HepG2 (cell line): ENCODE measurements at regions not wholly inside any gene's neighbourhood (a gene's known extent, or its start where the extent isn't known, plus 50 kb on each side); places are given as distances from the start of the nearest gene placed in this dataset.

Experiments
- ATAC-seq: fragments of 200-7000 bp; cut with Tn5 transposase; 3 replicates; pipeline ENCODE4 v1.9.1; 2020; ENCODE audit warnings: mild to moderate bottlenecking, moderate library complexity
- BruUV-seq: library from RNA; stranded (reverse); fragments of 400-500 nt; replicated peaks from 2 replicates; lab custom pipeline; 2021; lab: Mats Ljungman, UMichigan
- CTCF ChIA-PET: fragments of 300-600 bp; formaldehyde crosslinking; extraction: SDS; loops from one replicate; lab custom pipeline; 2021; ENCODE audit warnings: low total read pairs, inconsistent platforms, low intra/inter-chr PET ratio; lab: Yijun Ruan, JAX
- POLR2A ChIA-PET: fragments of 350-600 bp; sonication (Branson Sonifier 250); formaldehyde crosslinking; loops from one replicate; lab custom pipeline; 2020; ENCODE audit warnings: antibody characterized with exemption, inconsistent platforms; lab: Yijun Ruan, JAX
- DNase-seq: peaks from one replicate; pipeline ENCODE4 v3.0.0-alpha.2; 2015; ENCODE audit warnings: low spot score
- FAIRE-seq: peaks from 3 replicates; lab custom pipeline; 2011; peaks lifted over from hg19 to GRCh38; lab: Jason Lieb, UNC
- H2AFZ ChIP-seq: one replicate; pipeline ENCODE4 v1.6.1; 2011; ENCODE audit warnings: low read length, inconsistent platforms
- H3K27ac ChIP-seq: fragments of 300-600 bp; 3 replicates; pipeline ENCODE4 v1.8.0; 2011; ENCODE audit warnings: mixed run types, mild to moderate bottlenecking, mixed read lengths, low read length, inconsistent platforms; ENCODE audit not compliant: insufficient read depth; ENCODE audit errors: extremely low read length
- H3K27me3 ChIP-seq, 2 experiments: fragments of 200-600 bp in 1 of 2; 2 replicates in 1 of 2; 3 replicates in 1 of 2; pipeline versions ENCODE4 v1.6.0 to v1.8.0; 2011; ENCODE audit warnings: low read length in 2 of 2, mild to moderate bottlenecking in 2 of 2, moderate library complexity in 2 of 2, inconsistent platforms in 1 of 2; ENCODE audit not compliant: insufficient read depth in 2 of 2, control insufficient read depth in 1 of 2
- H3K36me3 ChIP-seq, 2 experiments: fragments of 200-600 bp in 1 of 2; replicated peaks in 1 of 2; 2 replicates in 1 of 2; 3 replicates in 1 of 2; pipeline versions ENCODE4 v1.5.1 to v1.8.0; 2011; ENCODE audit warnings: low read length in 2 of 2, inconsistent platforms in 1 of 2; ENCODE audit not compliant: insufficient read depth in 2 of 2, control insufficient read depth in 1 of 2
- H3K4me1 ChIP-seq: 2 replicates; pipeline ENCODE4 v1.5.1; 2012; ENCODE audit warnings: low read length, inconsistent platforms; ENCODE audit not compliant: insufficient read depth
- H3K4me2 ChIP-seq: 2 replicates; pipeline ENCODE4 v1.6.0; 2011; ENCODE audit warnings: low read depth, low read length, inconsistent platforms
- H3K4me3 ChIP-seq, 3 experiments: fragments of 200-600 bp in 1 of 3; sonication (generic), shearing (Covaris generic) in 1 of 3; replicated peaks in 1 of 3; 2 replicates each; pipeline ENCODE4 v1.5.1; 2011 to 2016; ENCODE audit warnings: low read length in 3 of 3, inconsistent platforms in 2 of 3, low read depth in 2 of 3, mild to moderate bottlenecking in 2 of 3, control low read depth in 1 of 3, mixed read lengths in 1 of 3; ENCODE audit not compliant: insufficient read depth in 1 of 3
- H3K79me2 ChIP-seq: one replicate; pipeline ENCODE4 v1.6.1; 2011; ENCODE audit warnings: low read length, inconsistent platforms; ENCODE audit not compliant: insufficient read depth
- H3K9ac ChIP-seq: 2 replicates; pipeline ENCODE4 v1.6.0; 2011; ENCODE audit warnings: mild to moderate bottlenecking, low read depth, low read length, inconsistent platforms; ENCODE audit not compliant: insufficient read depth
- H3K9me3 ChIP-seq: 2 replicates; pipeline ENCODE4 v1.5.1; 2012; ENCODE audit warnings: mild to moderate bottlenecking, low read length
- H4K20me1 ChIP-seq: 2 replicates; pipeline ENCODE4 v1.6.0; 2011; ENCODE audit warnings: inconsistent platforms, mild to moderate bottlenecking, low read length, moderate library complexity; ENCODE audit not compliant: insufficient read depth
- CHD2 ChIP-seq: IDR thresholded peaks from 2 replicates; pipeline ENCODE4 v1.6.1; 2011; ENCODE audit warnings: low read depth, low read length, improper control_type of control experiment
- CHD4 ChIP-seq: fragments of 200-600 bp; sonication (generic); IDR thresholded peaks from 2 replicates; pipeline ENCODE4 v1.7.0; 2017; ENCODE audit warnings: mild to moderate bottlenecking, low read length, borderline replicate concordance
- WGBS: methylation state at CpG from one replicate; pipeline ENCODE4 v1.1.6; 2017; ENCODE audit warnings: low lambda C conversion rate; 5-methylcytosine and 5-hydroxymethylcytosine counted together
- in situ Hi-C: cut with HindIII; loops from 2 replicates; pipeline ENCODE4 v1.10.0; 2017; ENCODE audit warnings: low pct_unique_long_range_greater_than_20kb; ENCODE audit not compliant: extremely low pct_ligation_motif_present
- intact Hi-C: fragments of 100-400 bp; cut with micrococcal nuclease; formaldehyde crosslinking; loops from one replicate; pipeline ENCODE4 v1.10.0; 2022; ENCODE audit not compliant: unreplicated experiment
- TF ChIP-seq, protein P1 (sequence below): sonication (generic); formaldehyde crosslinking; IDR thresholded peaks from 2 replicates; pipeline ENCODE4 v1.5.1; 2020; ENCODE audit warnings: mild to moderate bottlenecking, missing genetic modification reagents, borderline replicate concordance

DNA sequence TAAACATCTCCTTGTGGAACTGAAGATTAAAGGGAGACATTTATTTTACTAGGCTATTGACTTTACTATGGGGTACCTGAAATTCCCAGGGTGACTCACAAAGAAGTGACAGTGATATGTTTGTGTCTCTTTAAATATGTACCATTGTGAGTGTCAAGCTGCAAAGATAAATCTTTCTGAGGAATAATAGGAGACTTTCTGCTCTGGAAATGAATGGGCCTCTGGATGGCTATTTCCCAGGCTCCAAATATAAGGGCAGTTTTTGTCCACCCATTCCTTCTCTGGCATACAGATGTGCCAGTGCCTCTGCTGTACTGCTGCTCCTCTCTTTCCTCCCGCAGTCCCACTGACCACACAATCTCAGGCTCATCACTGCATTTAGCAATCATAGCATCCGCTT is 586.4 kb upstream of the CNTNAP5 start:
- Histone ChIP-seq H3K4me2 (no peak overlapping the region), H4K20me1 (no peaks in the 10 kb centered on the region), H3K79me2 (no peaks in the 10 kb centered on the region), H2AFZ (no peak overlapping the region), H3K27me3 (no peaks in the 10 kb centered on the region), H3K27ac (no peak overlapping the region), H3K4me3 (no peak overlapping the region; a peak in 1 of 6 replicates), H3K36me3 (no peaks in the 10 kb centered on the region), H3K4me1 (no peaks in the 10 kb centered on the region), H3K9ac (no peak overlapping the region), H3K9me3 (peaks cover 89% of the 10 kb centered on the region)
- in situ Hi-C loops (no loop called here), intact Hi-C loops (no loop called here)
- ChIA-PET POLR2A (no interaction called here), CTCF (no interaction called here)
- BruUV-seq: no TSS peak
- DNase-seq (no peak), ATAC-seq (no peak), FAIRE-seq (no peak)
- TF ChIP-seq CHD2: no peak
- TF ChIP-seq, protein P1, sequence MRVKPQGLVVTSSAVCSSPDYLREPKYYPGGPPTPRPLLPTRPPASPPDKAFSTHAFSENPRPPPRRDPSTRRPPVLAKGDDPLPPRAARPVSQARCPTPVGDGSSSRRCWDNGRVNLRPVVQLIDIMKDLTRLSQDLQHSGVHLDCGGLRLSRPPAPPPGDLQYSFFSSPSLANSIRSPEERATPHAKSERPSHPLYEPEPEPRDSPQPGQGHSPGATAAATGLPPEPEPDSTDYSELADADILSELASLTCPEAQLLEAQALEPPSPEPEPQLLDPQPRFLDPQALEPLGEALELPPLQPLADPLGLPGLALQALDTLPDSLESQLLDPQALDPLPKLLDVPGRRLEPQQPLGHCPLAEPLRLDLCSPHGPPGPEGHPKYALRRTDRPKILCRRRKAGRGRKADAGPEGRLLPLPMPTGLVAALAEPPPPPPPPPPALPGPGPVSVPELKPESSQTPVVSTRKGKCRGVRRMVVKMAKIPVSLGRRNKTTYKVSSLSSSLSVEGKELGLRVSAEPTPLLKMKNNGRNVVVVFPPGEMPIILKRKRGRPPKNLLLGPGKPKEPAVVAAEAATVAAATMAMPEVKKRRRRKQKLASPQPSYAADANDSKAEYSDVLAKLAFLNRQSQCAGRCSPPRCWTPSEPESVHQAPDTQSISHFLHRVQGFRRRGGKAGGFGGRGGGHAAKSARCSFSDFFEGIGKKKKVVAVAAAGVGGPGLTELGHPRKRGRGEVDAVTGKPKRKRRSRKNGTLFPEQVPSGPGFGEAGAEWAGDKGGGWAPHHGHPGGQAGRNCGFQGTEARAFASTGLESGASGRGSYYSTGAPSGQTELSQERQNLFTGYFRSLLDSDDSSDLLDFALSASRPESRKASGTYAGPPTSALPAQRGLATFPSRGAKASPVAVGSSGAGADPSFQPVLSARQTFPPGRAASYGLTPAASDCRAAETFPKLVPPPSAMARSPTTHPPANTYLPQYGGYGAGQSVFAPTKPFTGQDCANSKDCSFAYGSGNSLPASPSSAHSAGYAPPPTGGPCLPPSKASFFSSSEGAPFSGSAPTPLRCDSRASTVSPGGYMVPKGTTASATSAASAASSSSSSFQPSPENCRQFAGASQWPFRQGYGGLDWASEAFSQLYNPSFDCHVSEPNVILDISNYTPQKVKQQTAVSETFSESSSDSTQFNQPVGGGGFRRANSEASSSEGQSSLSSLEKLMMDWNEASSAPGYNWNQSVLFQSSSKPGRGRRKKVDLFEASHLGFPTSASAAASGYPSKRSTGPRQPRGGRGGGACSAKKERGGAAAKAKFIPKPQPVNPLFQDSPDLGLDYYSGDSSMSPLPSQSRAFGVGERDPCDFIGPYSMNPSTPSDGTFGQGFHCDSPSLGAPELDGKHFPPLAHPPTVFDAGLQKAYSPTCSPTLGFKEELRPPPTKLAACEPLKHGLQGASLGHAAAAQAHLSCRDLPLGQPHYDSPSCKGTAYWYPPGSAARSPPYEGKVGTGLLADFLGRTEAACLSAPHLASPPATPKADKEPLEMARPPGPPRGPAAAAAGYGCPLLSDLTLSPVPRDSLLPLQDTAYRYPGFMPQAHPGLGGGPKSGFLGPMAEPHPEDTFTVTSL (CRISPR knock-in tag): no peak
- TF ChIP-seq CHD4: no peak
- under 1% methylated on average over 2 of the region's 2 CpGs for WGBS
